ENCODE measurements at regions not wholly inside any gene's neighbourhood (a gene's known extent, or its start where the extent isn't known, plus 50 kb on each side); places are given as distances from the start of the nearest gene placed in this dataset.
A peak's percentile ranks its signal among the peaks of the same experiment; 100 is the strongest.

DNA sequence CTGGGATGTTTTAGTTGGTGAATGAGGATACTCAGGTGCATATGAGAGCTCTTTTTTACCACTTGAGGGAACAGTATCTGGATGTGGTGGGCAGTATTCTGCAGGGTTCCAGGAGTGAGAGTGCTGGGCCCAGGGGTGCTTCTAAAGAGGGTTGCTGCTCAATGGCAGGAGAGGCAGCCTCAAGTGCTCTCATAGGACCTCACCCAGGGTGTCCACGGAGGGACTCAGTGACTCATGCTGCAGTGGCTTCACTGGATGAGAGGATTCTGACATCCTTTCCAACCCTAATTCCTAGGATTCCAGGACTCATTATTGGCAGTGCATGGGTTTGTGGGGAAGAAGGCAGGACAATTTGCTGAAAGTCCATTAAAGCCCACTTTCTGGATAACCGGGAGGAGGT, 176.6 kb upstream of the FERMT1 start:
- H2AFZ ChIP-seq (ENCODE audit: low read length): no peak overlapping the region
- no peaks in the 10 kb centered on the region for H3K27me3 ChIP-seq (ENCODE audit: insufficient read depth, low read length)
- no peaks in the 10 kb centered on the region for H3K27me3 Mint-ChIP-seq (ENCODE audit: low read depth)
- H3K18ac ChIP-seq (ENCODE audit: insufficient read length, low read depth, low read length): no peak overlapping the region
- H2AK5ac ChIP-seq (ENCODE audit: insufficient read length, low read length): no peak overlapping the region
- no peaks in the 10 kb centered on the region for H3K79me2 ChIP-seq (ENCODE audit: insufficient read depth, low read length)
- no peak overlapping the region for H3K56ac ChIP-seq (ENCODE audit: insufficient read length, low read depth, low read length)
- H2BK20ac ChIP-seq (ENCODE audit: low read depth, low read length, poor library complexity, severe bottlenecking): no peak overlapping the region
- H3K9me3 Mint-ChIP-seq: no peaks in the 10 kb centered on the region
- H3K27ac ChIP-seq (ENCODE audit: insufficient read length, low read depth, low read length): no peak overlapping the region
- DNase-seq: no peak
- H4K91ac ChIP-seq (ENCODE audit: insufficient read length, low read depth, low read length): no peak overlapping the region
- H4K8ac ChIP-seq (replicated peaks; ENCODE audit: insufficient read length, low read depth, low read length): no peak overlapping the region
- H3K4ac ChIP-seq (ENCODE audit: low read depth, low read length): no peak overlapping the region
- no peak overlapping the region for H3T11ph ChIP-seq (ENCODE audit: low read length)
- no peak overlapping the region for H3K23ac ChIP-seq (ENCODE audit: insufficient read length, low read depth, low read length)
- H3K9me3 ChIP-seq (ENCODE audit: control insufficient read depth, low read depth, low read length): no peaks in the 10 kb centered on the region
- peak overlapping the region in 1 of 3 experiments; percentile 36; a peak in 1 of 7 replicates for H3K27ac Mint-ChIP-seq
- TF ChIP-seq, protein P1, sequence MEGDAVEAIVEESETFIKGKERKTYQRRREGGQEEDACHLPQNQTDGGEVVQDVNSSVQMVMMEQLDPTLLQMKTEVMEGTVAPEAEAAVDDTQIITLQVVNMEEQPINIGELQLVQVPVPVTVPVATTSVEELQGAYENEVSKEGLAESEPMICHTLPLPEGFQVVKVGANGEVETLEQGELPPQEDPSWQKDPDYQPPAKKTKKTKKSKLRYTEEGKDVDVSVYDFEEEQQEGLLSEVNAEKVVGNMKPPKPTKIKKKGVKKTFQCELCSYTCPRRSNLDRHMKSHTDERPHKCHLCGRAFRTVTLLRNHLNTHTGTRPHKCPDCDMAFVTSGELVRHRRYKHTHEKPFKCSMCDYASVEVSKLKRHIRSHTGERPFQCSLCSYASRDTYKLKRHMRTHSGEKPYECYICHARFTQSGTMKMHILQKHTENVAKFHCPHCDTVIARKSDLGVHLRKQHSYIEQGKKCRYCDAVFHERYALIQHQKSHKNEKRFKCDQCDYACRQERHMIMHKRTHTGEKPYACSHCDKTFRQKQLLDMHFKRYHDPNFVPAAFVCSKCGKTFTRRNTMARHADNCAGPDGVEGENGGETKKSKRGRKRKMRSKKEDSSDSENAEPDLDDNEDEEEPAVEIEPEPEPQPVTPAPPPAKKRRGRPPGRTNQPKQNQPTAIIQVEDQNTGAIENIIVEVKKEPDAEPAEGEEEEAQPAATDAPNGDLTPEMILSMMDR (conservative IDR thresholded peaks at IDR 0.05): no peak
- no peaks in the 10 kb centered on the region for H3K79me1 ChIP-seq (ENCODE audit: insufficient read depth, low read depth, low read length, poor library complexity, severe bottlenecking)
- peaks cover 0 to 2% (median 0%) of the 10 kb centered on the region in 3 experiments; a peak in 2 of 7 replicates for H3K36me3 Mint-ChIP-seq (ENCODE audit: insufficient read depth in 1 of 3, low read depth in 3 of 3)
- H3K14ac ChIP-seq (ENCODE audit: insufficient read depth, low read length): no peak overlapping the region
- peaks cover 4% of the 10 kb centered on the region for H3K4me1 ChIP-seq (ENCODE audit: insufficient read depth, low read length)
- no peak overlapping the region for H3K9ac ChIP-seq (ENCODE audit: extremely low read depth, insufficient read length, low read length)
- no peak overlapping the region for H3K4me3 Mint-ChIP-seq
- no peaks in the 10 kb centered on the region for H3K23me2 ChIP-seq (ENCODE audit: insufficient read length, low read depth, low read length, poor library complexity, severe bottlenecking)
- no CpG with 5 or more reads among the region's 2 CpGs for WGBS (ENCODE audit: extremely low coverage, insufficient read length, low lambda C conversion rate)
- H2BK12ac ChIP-seq (ENCODE audit: insufficient read length, low read depth, low read length): no peak overlapping the region
- H2BK15ac ChIP-seq (ENCODE audit: low read depth, low read length): no peak overlapping the region
- H2BK5ac ChIP-seq (ENCODE audit: insufficient read length, low read length): no peak overlapping the region
- H3K4me2 ChIP-seq (ENCODE audit: insufficient read depth, insufficient read length, low read length): no peak overlapping the region
- H2BK120ac ChIP-seq (ENCODE audit: low read depth, low read length, poor library complexity, severe bottlenecking): no peak overlapping the region
- H4K5ac ChIP-seq (ENCODE audit: insufficient read length, low read depth, low read length): no peak overlapping the region
- no peaks in the 10 kb centered on the region for H4K20me1 ChIP-seq (ENCODE audit: control insufficient read depth, insufficient read depth, insufficient read length)
- H3K4me1 Mint-ChIP-seq: peaks cover 7 to 9% of the 10 kb centered on the region in 2 experiments; a peak in 2 of 4 replicates

All from H9 (cell line).